H1 (cell line): ENCODE measurements at regions not wholly inside any gene's neighbourhood (a gene's known extent, or its start where the extent isn't known, plus 50 kb on each side); places are given as distances from the start of the nearest gene placed in this dataset.

Experiments used
- E2F6 ChIP-seq: IDR thresholded peaks from 2 replicates; pipeline ENCODE4 v1.6.1; 2012; ENCODE audit warnings: inconsistent platforms
- HDAC2 ChIP-seq, 2 experiments: fragments of 300-600 bp in 1 of 2; sonication (generic) in 1 of 2; IDR thresholded peaks; 2 replicates each; pipeline ENCODE4 v1.6.1; 2011 to 2012; ENCODE audit warnings: low read depth in 2 of 2, low read length in 2 of 2, mild to moderate bottlenecking in 2 of 2, moderate library complexity in 2 of 2, borderline replicate concordance in 1 of 2, inconsistent platforms in 1 of 2
- SAP30 ChIP-seq: fragments of 300-600 bp; sonication (generic); IDR thresholded peaks from 2 replicates; pipeline ENCODE4 v1.7.1; 2012; ENCODE audit warnings: low read length, moderate library complexity, mild to moderate bottlenecking, inconsistent platforms; ENCODE audit not compliant: insufficient read depth, insufficient replicate concordance
- USF2 ChIP-seq: IDR thresholded peaks from 2 replicates; pipeline ENCODE4 v1.6.1; 2011; ENCODE audit warnings: low read length, improper control_type of control experiment

- TF ChIP-seq E2F6 = no peak
- no peak for TF ChIP-seq SAP30
- TF ChIP-seq HDAC2 (IDR thresholded peaks at IDR 0.05; ENCODE audit: borderline replicate concordance in 1 of 2, low read depth in 2 of 2, low read length in 2 of 2) = no peak
- no peak for TF ChIP-seq USF2
Measured at GRCh38 chr14:92247341-92247740, 75.6 kb upstream of the SLC24A4 start (continued).
